GM23248 (cell line): ENCODE measurements at regions not wholly inside any gene's neighbourhood (a gene's known extent, or its start where the extent isn't known, plus 50 kb on each side); places are given as distances from the start of the nearest gene placed in this dataset.

Source experiments
- EZH2 ChIP-seq: fragments of 200-600 bp; sonication (generic); IDR thresholded peaks from 2 replicates; pipeline ENCODE4 v1.6.1; 2018; ENCODE audit warnings: antibody characterized with exemption, mild to moderate bottlenecking; ENCODE audit not compliant: insufficient read depth, poor library complexity, severe bottlenecking
- EZH2phosphoT487 ChIP-seq: fragments of 200-600 bp; sonication (generic); IDR thresholded peaks from 2 replicates; pipeline ENCODE4 v1.6.1; 2018; ENCODE audit warnings: antibody characterized with exemption, moderate library complexity, mild to moderate bottlenecking, low read depth; ENCODE audit not compliant: insufficient read depth

- TF ChIP-seq EZH2 (no peak), EZH2phosphoT487 (no peak)
These were observed 143.5 kb upstream of the LPP start for GRCh38 chr3:188010478-188010877.
